Parathyroid adenoma (tissue), 2 donors: ENCODE measurements at regions not wholly inside any gene's neighbourhood (a gene's known extent, or its start where the extent isn't known, plus 50 kb on each side); places are given as distances from the start of the nearest gene placed in this dataset.

Experiments
- H2AFZ ChIP-seq: fragments of 300-600 bp; sonication (generic); one replicate; pipeline ENCODE4 v1.7.0; 2017; ENCODE audit warnings: antibody characterized with exemption, mild to moderate bottlenecking
- H3K27ac ChIP-seq: fragments of 300-600 bp; sonication (generic); one replicate; pipeline ENCODE4 v1.7.0; 2017
- H3K27me3 ChIP-seq: fragments of 300-600 bp; sonication (generic); one replicate; pipeline ENCODE4 v1.7.0; 2017; ENCODE audit warnings: low read length; ENCODE audit not compliant: control insufficient read depth, insufficient read depth
- H3K36me3 ChIP-seq: fragments of 300-600 bp; sonication (generic); one replicate; pipeline ENCODE4 v1.7.0; 2017; ENCODE audit warnings: low read length; ENCODE audit not compliant: control insufficient read depth, insufficient read depth
- H3K4me1 ChIP-seq: fragments of 300-600 bp; sonication (generic); one replicate; pipeline ENCODE4 v1.7.0; 2017; ENCODE audit warnings: control low read depth
- H3K4me2 ChIP-seq: fragments of 300-600 bp; sonication (generic); one replicate; pipeline ENCODE4 v1.7.0; 2017; ENCODE audit warnings: low read length
- H3K4me3 ChIP-seq: fragments of 300-600 bp; sonication (generic); one replicate; pipeline ENCODE4 v1.7.0; 2017; ENCODE audit warnings: low read depth, low read length
- H3K79me2 ChIP-seq: fragments of 300-600 bp; sonication (generic); one replicate; pipeline ENCODE4 v1.7.0; 2017; ENCODE audit warnings: control low read depth
- H3K9ac ChIP-seq: fragments of 300-600 bp; sonication (generic); one replicate; pipeline ENCODE4 v1.7.0; 2017; ENCODE audit warnings: mild to moderate bottlenecking
- H3K9me3 ChIP-seq: fragments of 300-600 bp; sonication (generic); one replicate; pipeline ENCODE4 v1.7.0; 2017; ENCODE audit warnings: low read length; ENCODE audit not compliant: control insufficient read depth
- TF ChIP-seq, protein P1 (sequence below): fragments of 300-600 bp; sonication (generic); IDR thresholded peaks from one replicate; pipeline ENCODE4 v1.7.0; 2017; ENCODE audit warnings: antibody characterized with exemption, mild to moderate bottlenecking
- donor health status: primary hyperparathyroidism.

- Histone ChIP-seq H3K4me1 (no peaks in the 10 kb centered on the region), H2AFZ (no peak overlapping the region), H3K27me3 (no peaks in the 10 kb centered on the region), H3K36me3 (no peaks in the 10 kb centered on the region), H3K9me3 (no peaks in the 10 kb centered on the region), H3K4me3 (no peak overlapping the region), H3K27ac (no peak overlapping the region), H3K9ac (no peak overlapping the region), H3K4me2 (no peak overlapping the region), H3K79me2 (no peaks in the 10 kb centered on the region)
- TF ChIP-seq, protein P1, sequence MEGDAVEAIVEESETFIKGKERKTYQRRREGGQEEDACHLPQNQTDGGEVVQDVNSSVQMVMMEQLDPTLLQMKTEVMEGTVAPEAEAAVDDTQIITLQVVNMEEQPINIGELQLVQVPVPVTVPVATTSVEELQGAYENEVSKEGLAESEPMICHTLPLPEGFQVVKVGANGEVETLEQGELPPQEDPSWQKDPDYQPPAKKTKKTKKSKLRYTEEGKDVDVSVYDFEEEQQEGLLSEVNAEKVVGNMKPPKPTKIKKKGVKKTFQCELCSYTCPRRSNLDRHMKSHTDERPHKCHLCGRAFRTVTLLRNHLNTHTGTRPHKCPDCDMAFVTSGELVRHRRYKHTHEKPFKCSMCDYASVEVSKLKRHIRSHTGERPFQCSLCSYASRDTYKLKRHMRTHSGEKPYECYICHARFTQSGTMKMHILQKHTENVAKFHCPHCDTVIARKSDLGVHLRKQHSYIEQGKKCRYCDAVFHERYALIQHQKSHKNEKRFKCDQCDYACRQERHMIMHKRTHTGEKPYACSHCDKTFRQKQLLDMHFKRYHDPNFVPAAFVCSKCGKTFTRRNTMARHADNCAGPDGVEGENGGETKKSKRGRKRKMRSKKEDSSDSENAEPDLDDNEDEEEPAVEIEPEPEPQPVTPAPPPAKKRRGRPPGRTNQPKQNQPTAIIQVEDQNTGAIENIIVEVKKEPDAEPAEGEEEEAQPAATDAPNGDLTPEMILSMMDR, result no peak
Measured at GRCh38 chr5:91712718-91713117, 329.6 kb upstream of the ARRDC3 start.

- Histone ChIP-seq H3K4me1 (no peaks in the 10 kb centered on the region), H3K9me3 (no peaks in the 10 kb centered on the region)
- TF ChIP-seq, protein P1, result no peak
Measured at GRCh38 chr5:91707521-91707841, 324.4 kb upstream of the ARRDC3 start.

GRCh38 chr5:91706785-91707520 lies 323.8 kb upstream of the ARRDC3 start:
- Histone ChIP-seq H3K4me3 (no peak overlapping the region), H3K27ac (no peak overlapping the region), H3K9me3 (no peaks in the 10 kb centered on the region), H3K4me2 (no peak overlapping the region), H3K27me3 (no peaks in the 10 kb centered on the region), H2AFZ (no peak overlapping the region), H3K36me3 (no peaks in the 10 kb centered on the region), H3K4me1 (no peaks in the 10 kb centered on the region), H3K9ac (no peak overlapping the region), H3K79me2 (no peaks in the 10 kb centered on the region)
- TF ChIP-seq, protein P1, result no peak

More at GRCh38 chr5:91707521-91707841, 324.4 kb upstream of the ARRDC3 start:
- Histone ChIP-seq H3K27me3 (no peaks in the 10 kb centered on the region), H3K79me2 (no peaks in the 10 kb centered on the region), H3K9ac (no peak overlapping the region), H3K27ac (no peak overlapping the region), H3K4me3 (no peak overlapping the region), H2AFZ (no peak overlapping the region), H3K4me2 (no peak overlapping the region), H3K36me3 (no peaks in the 10 kb centered on the region)

DNA sequence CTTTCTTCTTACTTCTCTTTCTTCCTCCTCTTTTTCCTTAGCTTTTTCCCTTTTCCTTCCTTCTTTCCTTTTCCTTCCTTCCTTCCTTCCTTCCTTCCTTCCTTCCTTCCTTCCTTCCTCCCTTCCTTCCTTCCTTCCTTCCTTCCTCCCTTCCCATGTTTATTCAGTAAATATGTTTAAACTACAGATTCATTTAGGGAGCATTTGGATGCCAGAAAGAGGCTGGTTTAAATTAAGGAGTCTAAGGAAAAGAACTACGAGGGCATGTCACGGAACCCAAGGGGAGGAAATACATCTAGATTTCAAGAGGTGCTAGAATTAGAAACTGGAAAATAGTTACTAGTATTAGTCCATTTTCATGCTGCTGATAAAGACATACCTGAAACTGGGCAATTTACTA lies 320.0 kb upstream of the ARRDC3 start:
- Histone ChIP-seq H3K27me3 (no peaks in the 10 kb centered on the region), H2AFZ (no peak overlapping the region), H3K4me1 (no peaks in the 10 kb centered on the region), H3K9ac (no peak overlapping the region), H3K9me3 (no peaks in the 10 kb centered on the region), H3K27ac (no peak overlapping the region), H3K36me3 (no peaks in the 10 kb centered on the region), H3K79me2 (no peaks in the 10 kb centered on the region), H3K4me2 (no peak overlapping the region), H3K4me3 (no peak overlapping the region)
- TF ChIP-seq, protein P1, result no peak

- TF ChIP-seq, protein P1, result no peak
- no peak overlapping the region for H3K4me2 ChIP-seq
- no peaks in the 10 kb centered on the region for H3K9me3 ChIP-seq
- H3K4me1 ChIP-seq, result no peaks in the 10 kb centered on the region
- H3K27me3 ChIP-seq, result no peaks in the 10 kb centered on the region
- no peak overlapping the region for H2AFZ ChIP-seq
- H3K4me3 ChIP-seq, result no peak overlapping the region
- no peak overlapping the region for H3K27ac ChIP-seq
- no peak overlapping the region for H3K9ac ChIP-seq
- no peaks in the 10 kb centered on the region for H3K79me2 ChIP-seq
- H3K36me3 ChIP-seq, result no peaks in the 10 kb centered on the region
Measured at GRCh38 chr5:91699429-91699828, 316.3 kb upstream of the ARRDC3 start.
